PFSK-1 (cell line): ENCODE measurements at regions not wholly inside any gene's neighbourhood (a gene's known extent, or its start where the extent isn't known, plus 50 kb on each side); places are given as distances from the start of the nearest gene placed in this dataset.

Source experiments
- POLR2AphosphoS5 ChIP-seq: IDR thresholded peaks from 2 replicates; pipeline ENCODE4 v1.6.1; 2012; ENCODE audit warnings: low read depth, mild to moderate bottlenecking, control low read depth, low read length, moderate library complexity
- TF ChIP-seq, protein P1 (sequence below), 2 experiments: IDR thresholded peaks; 2 replicates each; pipeline versions ENCODE4 v1.6.1 to v1.8.0; 2011 to 2012; ENCODE audit warnings: low read depth in 2 of 2, low read length in 2 of 2, control low read depth in 1 of 2, inconsistent platforms in 1 of 2, mild to moderate bottlenecking in 1 of 2, moderate library complexity in 1 of 2; ENCODE audit not compliant: insufficient read depth in 1 of 2

DNA sequence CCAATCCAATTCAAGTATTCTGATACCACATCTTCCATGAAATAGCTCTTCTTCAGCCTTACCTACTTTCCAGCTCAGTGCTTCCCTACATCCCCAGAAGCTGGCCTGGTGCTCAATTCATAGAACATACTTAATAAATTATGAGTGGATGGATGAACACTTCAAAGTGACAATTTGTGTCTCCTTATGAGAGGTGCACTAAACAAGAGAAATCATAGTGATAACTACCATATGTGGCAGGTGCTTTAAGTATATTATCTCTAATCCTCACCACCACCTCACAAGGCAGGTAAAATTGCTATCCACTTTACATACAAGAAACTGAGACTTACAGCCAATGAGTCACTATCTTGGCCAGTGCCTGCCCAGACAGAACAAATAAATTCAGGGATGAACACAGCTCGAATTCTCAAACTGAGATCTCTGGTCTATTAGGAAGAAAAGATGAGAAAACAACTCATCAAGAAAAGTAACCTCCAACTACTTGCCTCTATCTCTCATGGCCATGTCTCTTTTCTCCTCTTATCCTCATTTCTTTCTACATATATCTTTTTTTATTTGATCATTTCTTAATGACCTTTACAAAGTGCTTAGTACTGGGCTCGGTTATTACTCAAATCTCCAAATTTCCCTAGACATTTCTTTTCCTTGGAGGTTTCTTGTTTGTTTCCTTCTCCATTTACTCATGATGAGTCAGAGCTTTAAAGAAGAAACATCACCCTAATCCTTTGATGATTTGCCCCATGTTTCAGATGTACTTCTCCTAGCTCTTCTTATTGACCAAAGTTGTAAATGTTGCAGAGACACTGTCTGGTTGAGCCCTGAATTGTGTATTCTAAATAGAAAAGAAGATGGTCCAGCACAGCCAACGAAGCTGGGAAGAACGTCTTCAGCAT, 161.5 kb downstream of the RPS29 start:
- TF ChIP-seq POLR2AphosphoS5 = no peak
- TF ChIP-seq, protein P1, sequence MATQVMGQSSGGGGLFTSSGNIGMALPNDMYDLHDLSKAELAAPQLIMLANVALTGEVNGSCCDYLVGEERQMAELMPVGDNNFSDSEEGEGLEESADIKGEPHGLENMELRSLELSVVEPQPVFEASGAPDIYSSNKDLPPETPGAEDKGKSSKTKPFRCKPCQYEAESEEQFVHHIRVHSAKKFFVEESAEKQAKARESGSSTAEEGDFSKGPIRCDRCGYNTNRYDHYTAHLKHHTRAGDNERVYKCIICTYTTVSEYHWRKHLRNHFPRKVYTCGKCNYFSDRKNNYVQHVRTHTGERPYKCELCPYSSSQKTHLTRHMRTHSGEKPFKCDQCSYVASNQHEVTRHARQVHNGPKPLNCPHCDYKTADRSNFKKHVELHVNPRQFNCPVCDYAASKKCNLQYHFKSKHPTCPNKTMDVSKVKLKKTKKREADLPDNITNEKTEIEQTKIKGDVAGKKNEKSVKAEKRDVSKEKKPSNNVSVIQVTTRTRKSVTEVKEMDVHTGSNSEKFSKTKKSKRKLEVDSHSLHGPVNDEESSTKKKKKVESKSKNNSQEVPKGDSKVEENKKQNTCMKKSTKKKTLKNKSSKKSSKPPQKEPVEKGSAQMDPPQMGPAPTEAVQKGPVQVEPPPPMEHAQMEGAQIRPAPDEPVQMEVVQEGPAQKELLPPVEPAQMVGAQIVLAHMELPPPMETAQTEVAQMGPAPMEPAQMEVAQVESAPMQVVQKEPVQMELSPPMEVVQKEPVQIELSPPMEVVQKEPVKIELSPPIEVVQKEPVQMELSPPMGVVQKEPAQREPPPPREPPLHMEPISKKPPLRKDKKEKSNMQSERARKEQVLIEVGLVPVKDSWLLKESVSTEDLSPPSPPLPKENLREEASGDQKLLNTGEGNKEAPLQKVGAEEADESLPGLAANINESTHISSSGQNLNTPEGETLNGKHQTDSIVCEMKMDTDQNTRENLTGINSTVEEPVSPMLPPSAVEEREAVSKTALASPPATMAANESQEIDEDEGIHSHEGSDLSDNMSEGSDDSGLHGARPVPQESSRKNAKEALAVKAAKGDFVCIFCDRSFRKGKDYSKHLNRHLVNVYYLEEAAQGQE (IDR thresholded peaks at IDR 0.05; ENCODE audit: insufficient read depth in 1 of 2, low read depth in 2 of 2, low read length in 2 of 2) = no peak
